ENCODE measurements at regions not wholly inside any gene's neighbourhood (a gene's known extent, or its start where the extent isn't known, plus 50 kb on each side); places are given as distances from the start of the nearest gene placed in this dataset.

DNA sequence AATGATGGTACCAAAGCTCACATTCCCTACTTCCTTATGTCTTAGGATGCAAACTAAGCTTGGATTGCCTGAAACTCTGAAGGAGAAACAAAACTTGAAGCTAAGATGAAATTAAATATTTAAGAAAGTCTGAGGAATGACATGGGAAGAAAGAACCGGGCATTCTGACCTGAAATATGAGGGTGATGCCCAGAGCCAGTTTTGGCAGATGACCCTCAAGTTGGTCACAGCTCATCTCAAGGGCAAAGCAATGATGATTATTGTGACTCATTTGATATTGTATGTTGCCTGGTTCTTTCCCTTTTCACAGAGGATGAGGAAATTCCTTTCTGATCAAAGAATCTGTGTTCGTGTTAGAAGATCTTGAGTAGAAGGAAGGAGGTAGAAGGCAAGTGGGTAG lies 96.0 kb upstream of the NHS start:
- no peak for ATAC-seq
- H3K27ac Mint-ChIP-seq = no peak overlapping the region
- WGBS (ENCODE audit: insufficient coverage) = 87% methylated on average over 2 of the region's 2 CpGs

DNA sequence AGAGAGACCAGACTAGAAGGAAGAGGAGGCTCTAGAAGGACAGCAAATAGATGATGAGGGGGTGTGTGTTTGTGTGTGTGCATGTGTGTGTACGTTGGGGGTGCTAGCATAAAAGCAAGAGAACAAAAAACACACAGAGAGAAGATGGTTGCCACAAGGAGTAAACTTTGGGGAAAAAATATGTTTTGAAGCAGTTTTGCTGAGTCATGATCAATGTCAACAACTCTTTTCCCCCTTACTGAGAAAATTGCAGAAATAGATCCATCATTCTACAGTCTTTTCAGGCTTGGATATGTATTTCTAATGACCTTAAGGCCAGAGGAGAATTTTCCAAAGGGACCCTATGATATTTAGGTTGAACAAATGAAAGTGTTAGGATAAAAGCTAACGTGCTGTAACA lies 89.0 kb upstream of the NHS start:
- Histone ChIP-seq H3K27me3 (ENCODE audit: control insufficient read depth, insufficient read depth, low read length) (no peaks in the 10 kb centered on the region), H3K36me3 (ENCODE audit: control insufficient read depth, insufficient read depth, low read length) (no peaks in the 10 kb centered on the region), H3K9me3 (ENCODE audit: control insufficient read depth, insufficient read depth, low read length) (no peaks in the 10 kb centered on the region), H3K4me1 (ENCODE audit: control insufficient read depth, insufficient read depth, low read length) (no peaks in the 10 kb centered on the region), H3K4me3 (ENCODE audit: low read length) (no peak overlapping the region), H3K27ac (ENCODE audit: low read length) (no peak overlapping the region)
- no peaks in the 10 kb centered on the region for H3K27me3 Mint-ChIP-seq (ENCODE audit: low read depth in 2 of 2)
- 80% methylated on average over 1 of the region's 2 CpGs for WGBS (ENCODE audit: insufficient coverage)
- intact Hi-C loops (cut with micrococcal nuclease) = no loop called here
- DNase-seq (no peak), ATAC-seq (no peak)
- H3K4me1 Mint-ChIP-seq = no peaks in the 10 kb centered on the region
- H3K27ac Mint-ChIP-seq = no peak overlapping the region
- no peak overlapping the region for H3K4me3 Mint-ChIP-seq
- H3K9me3 Mint-ChIP-seq = peaks cover 2 to 3% of the 10 kb centered on the region in 2 donors
- TF ChIP-seq, protein P1, sequence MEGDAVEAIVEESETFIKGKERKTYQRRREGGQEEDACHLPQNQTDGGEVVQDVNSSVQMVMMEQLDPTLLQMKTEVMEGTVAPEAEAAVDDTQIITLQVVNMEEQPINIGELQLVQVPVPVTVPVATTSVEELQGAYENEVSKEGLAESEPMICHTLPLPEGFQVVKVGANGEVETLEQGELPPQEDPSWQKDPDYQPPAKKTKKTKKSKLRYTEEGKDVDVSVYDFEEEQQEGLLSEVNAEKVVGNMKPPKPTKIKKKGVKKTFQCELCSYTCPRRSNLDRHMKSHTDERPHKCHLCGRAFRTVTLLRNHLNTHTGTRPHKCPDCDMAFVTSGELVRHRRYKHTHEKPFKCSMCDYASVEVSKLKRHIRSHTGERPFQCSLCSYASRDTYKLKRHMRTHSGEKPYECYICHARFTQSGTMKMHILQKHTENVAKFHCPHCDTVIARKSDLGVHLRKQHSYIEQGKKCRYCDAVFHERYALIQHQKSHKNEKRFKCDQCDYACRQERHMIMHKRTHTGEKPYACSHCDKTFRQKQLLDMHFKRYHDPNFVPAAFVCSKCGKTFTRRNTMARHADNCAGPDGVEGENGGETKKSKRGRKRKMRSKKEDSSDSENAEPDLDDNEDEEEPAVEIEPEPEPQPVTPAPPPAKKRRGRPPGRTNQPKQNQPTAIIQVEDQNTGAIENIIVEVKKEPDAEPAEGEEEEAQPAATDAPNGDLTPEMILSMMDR (IDR thresholded peaks at IDR 0.05) = no peak
- no peaks in the 10 kb centered on the region for H3K36me3 Mint-ChIP-seq

More for the DNA sequence above, 96.0 kb upstream of the NHS start:
- Histone ChIP-seq H3K4me3 (ENCODE audit: low read length) (no peak overlapping the region), H3K27ac (ENCODE audit: low read length) (no peak overlapping the region), H3K4me1 (ENCODE audit: control insufficient read depth, insufficient read depth, low read length) (no peaks in the 10 kb centered on the region), H3K27me3 (ENCODE audit: control insufficient read depth, insufficient read depth, low read length) (no peaks in the 10 kb centered on the region), H3K9me3 (ENCODE audit: control insufficient read depth, insufficient read depth, low read length) (no peaks in the 10 kb centered on the region), H3K36me3 (ENCODE audit: control insufficient read depth, insufficient read depth, low read length) (no peaks in the 10 kb centered on the region)
- Mint-ChIP-seq H3K27me3 (ENCODE audit: low read depth in 2 of 2) (no peaks in the 10 kb centered on the region), H3K4me3 (no peak overlapping the region), H3K4me1 (no peaks in the 10 kb centered on the region), H3K9me3 (peaks cover 0 to 4% of the 10 kb centered on the region in 2 donors), H3K36me3 (no peaks in the 10 kb centered on the region)
- DNase-seq = no peak
- TF ChIP-seq, protein P1 (IDR thresholded peaks at IDR 0.05) = no peak
- intact Hi-C loops (cut with micrococcal nuclease) = no loop called here

DNA sequence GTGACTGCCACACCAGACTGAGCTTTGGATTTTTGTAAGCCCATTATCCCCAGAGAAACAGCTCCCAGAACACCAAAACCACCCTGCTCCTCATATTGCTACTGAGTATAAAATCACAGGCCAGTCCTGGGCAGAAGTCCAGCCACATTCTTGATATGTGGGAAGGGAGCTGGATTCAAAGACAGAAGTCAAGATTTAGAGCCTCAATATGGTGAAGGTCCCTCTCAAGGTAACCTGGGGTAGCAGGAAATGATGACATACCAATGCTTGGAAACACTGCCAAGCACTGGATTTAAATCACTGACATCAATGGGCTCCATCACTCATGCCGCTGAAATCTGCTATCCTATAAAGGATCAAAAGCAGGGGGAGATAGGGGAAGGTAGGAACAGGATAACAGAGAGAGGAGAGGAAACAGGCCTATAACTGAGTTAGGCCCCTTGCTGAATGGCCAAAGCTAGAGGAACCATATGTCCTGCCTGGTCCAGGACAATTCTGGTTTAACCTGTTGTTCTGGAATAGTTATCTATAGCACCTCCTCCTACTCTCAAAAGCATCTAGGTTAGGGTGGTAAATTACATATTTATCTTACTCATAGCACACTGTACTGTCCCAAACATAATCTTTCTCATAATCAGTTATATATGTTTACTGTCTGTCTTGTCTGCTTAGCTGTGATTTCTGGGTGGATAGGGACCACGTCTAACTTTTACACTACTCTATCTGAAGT lies 83.7 kb upstream of the NHS start:
- H3K36me3 ChIP-seq (ENCODE audit: control insufficient read depth, insufficient read depth, low read length) = no peaks in the 10 kb centered on the region
- Mint-ChIP-seq H3K4me1 (no peaks in the 10 kb centered on the region), H3K36me3 (no peaks in the 10 kb centered on the region), H3K4me3 (no peak overlapping the region), H3K27me3 (ENCODE audit: low read depth in 2 of 2) (no peaks in the 10 kb centered on the region), H3K9me3 (peaks cover 3 to 4% of the 10 kb centered on the region in 2 donors), H3K27ac (no peak overlapping the region)
- intact Hi-C loops (cut with micrococcal nuclease) = no loop called here
- H3K9me3 ChIP-seq (ENCODE audit: control insufficient read depth, insufficient read depth, low read length) = no peaks in the 10 kb centered on the region
- TF ChIP-seq, protein P1 (IDR thresholded peaks at IDR 0.05) = no peak
- no peaks in the 10 kb centered on the region for H3K4me1 ChIP-seq (ENCODE audit: control insufficient read depth, insufficient read depth, low read length)
- no peak for ATAC-seq
- H3K27ac ChIP-seq (ENCODE audit: low read length) = no peak overlapping the region
- 67% methylated on average over 1 of the region's 2 CpGs for WGBS (ENCODE audit: insufficient coverage)
- H3K4me3 ChIP-seq (ENCODE audit: low read length) = no peak overlapping the region
- no peak for DNase-seq
- H3K27me3 ChIP-seq (ENCODE audit: control insufficient read depth, insufficient read depth, low read length) = no peaks in the 10 kb centered on the region

DNA sequence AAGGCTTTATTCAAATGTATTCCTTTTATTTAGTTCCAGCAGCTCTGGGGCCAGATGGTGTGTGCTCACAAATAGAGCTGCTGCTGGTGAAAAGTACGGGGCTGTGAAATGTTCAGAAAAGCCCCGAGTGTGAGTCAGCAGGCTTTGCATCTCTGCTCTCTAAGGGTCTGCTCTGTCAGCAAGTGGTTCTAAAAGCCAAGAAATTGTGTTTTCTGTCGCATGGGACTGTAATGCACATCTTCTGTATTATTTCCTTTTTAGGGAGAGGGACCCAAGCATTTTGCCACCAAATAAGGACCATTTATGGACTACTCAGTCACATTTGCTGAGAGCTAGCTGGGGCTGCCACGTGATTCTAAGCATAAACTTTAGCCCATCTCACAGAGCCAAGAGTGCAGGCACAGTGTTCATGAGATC lies 82.9 kb upstream of the NHS start:
- DNase-seq (no peak), ATAC-seq (no peak)
- H3K4me1 Mint-ChIP-seq = no peaks in the 10 kb centered on the region
- 79% methylated on average over 3 of the region's 4 CpGs for WGBS (ENCODE audit: insufficient coverage)
- peaks cover 3% of the 10 kb centered on the region in 2 donors for H3K9me3 Mint-ChIP-seq
- no peak overlapping the region for H3K4me3 Mint-ChIP-seq
- intact Hi-C loops (cut with micrococcal nuclease) = no loop called here
- Histone ChIP-seq H3K27me3 (ENCODE audit: control insufficient read depth, insufficient read depth, low read length) (no peaks in the 10 kb centered on the region), H3K9me3 (ENCODE audit: control insufficient read depth, insufficient read depth, low read length) (no peaks in the 10 kb centered on the region), H3K4me1 (ENCODE audit: control insufficient read depth, insufficient read depth, low read length) (no peaks in the 10 kb centered on the region), H3K36me3 (ENCODE audit: control insufficient read depth, insufficient read depth, low read length) (no peaks in the 10 kb centered on the region), H3K4me3 (ENCODE audit: low read length) (no peak overlapping the region), H3K27ac (ENCODE audit: low read length) (no peak overlapping the region)
- TF ChIP-seq, protein P1 (IDR thresholded peaks at IDR 0.05) = no peak
- no peaks in the 10 kb centered on the region for H3K27me3 Mint-ChIP-seq (ENCODE audit: low read depth in 2 of 2)
- no peaks in the 10 kb centered on the region for H3K36me3 Mint-ChIP-seq
- H3K27ac Mint-ChIP-seq = no peak overlapping the region
